Head of caudate nucleus (tissue), 42 donors: ENCODE measurements at regions not wholly inside any gene's neighbourhood (a gene's known extent, or its start where the extent isn't known, plus 50 kb on each side); places are given as distances from the start of the nearest gene placed in this dataset.
"Not testable (repeated sequence)": the region's sequence is repeated elsewhere in the genome, so short reads cannot be mapped to it uniquely, and the experiment has no call there.

Source experiments
- DNase-seq, 42 donors: peaks; one replicate each; pipeline versions ENCODE4 v3.0.0 to v3.0.0-alpha.2; 2020 to 2021; ENCODE audit warnings: mixed read lengths in 7 of 42
- intact Hi-C: fragments of 100-400 bp; cut with DNase I; formaldehyde crosslinking; loops from one replicate; pipeline ENCODE4 v1.15.0; 2022

- intact Hi-C loops, result no loop called here
- DNase-seq, result no peak
Measured at GRCh38 chr1:157213836-157214235, 75.6 kb upstream of the ETV3 start.

GRCh38 chr1:157209514-157209913, 71.3 kb upstream of the ETV3 start:
- intact Hi-C loops, result no loop called here
- DNase-seq, result peak in 3 of 42 donors; percentile 13 to 38 (median 17)

GRCh38 chr1:157205982-157206381, 67.8 kb upstream of the ETV3 start:
- DNase-seq, intact Hi-C loops: not testable (repeated sequence)

- DNase-seq, result no peak
- intact Hi-C loops, result no loop called here
Measured at GRCh38 chr1:157203166-157203565, 65.0 kb upstream of the ETV3 start.

GRCh38 chr1:157202331-157202730, 64.1 kb upstream of the ETV3 start:
- intact Hi-C loops, result no loop called here
- no peak for DNase-seq

- intact Hi-C loops, result no loop called here
- DNase-seq, result no peak
Measured at GRCh38 chr1:157201767-157202166, 63.6 kb upstream of the ETV3 start.

- intact Hi-C loops, result no loop called here
- DNase-seq, result peak in 1 of 42 donors; percentile 24
Measured at GRCh38 chr1:157200451-157200850, 62.3 kb upstream of the ETV3 start.

GRCh38 chr1:157199421-157199755, 61.2 kb upstream of the ETV3 start:
- peak in 1 of 42 donors; percentile 33 for DNase-seq
- intact Hi-C loops, result loop anchor here (10.0 kb wide), 1 partner anchor 295 kb away; no protein-coding TSS in a partner anchor

- DNase-seq, result peak in 2 of 42 donors; percentile 24 to 25
- intact Hi-C loops, result loop anchor here (10.0 kb wide), 1 partner anchor 296 kb away; no protein-coding TSS in a partner anchor
Measured at GRCh38 chr1:157198619-157199420, 60.6 kb upstream of the ETV3 start.

GRCh38 chr1:157197906-157198435, 59.8 kb upstream of the ETV3 start:
- peak in 3 of 42 donors; percentile 16 to 24 (median 20) for DNase-seq
- intact Hi-C loops, result loop anchor here (10.0 kb wide), 1 partner anchor 297 kb away; no protein-coding TSS in a partner anchor

- peak in 1 of 42 donors; percentile 25 for DNase-seq
- intact Hi-C loops, result loop anchor here (10.0 kb wide), 1 partner anchor 298 kb away; no protein-coding TSS in a partner anchor
Measured at GRCh38 chr1:157196670-157197456, 58.7 kb upstream of the ETV3 start.

GRCh38 chr1:157196245-157196543, 58.0 kb upstream of the ETV3 start:
- intact Hi-C loops, result loop anchor here (10.0 kb wide), 1 partner anchor 299 kb away; no protein-coding TSS in a partner anchor
- peak in 2 of 42 donors; percentile 7 to 16 for DNase-seq

- intact Hi-C loops, result loop anchor here (10.0 kb wide), 1 partner anchor 299 kb away; no protein-coding TSS in a partner anchor
- DNase-seq, result peak in 3 of 42 donors; percentile 8 to 16 (median 12)
Measured at GRCh38 chr1:157195521-157196244, 57.5 kb upstream of the ETV3 start.

- intact Hi-C loops, result loop anchor here (10.0 kb wide), 1 partner anchor 300 kb away; no protein-coding TSS in a partner anchor
- DNase-seq, result peak in 3 of 42 donors; percentile 22 to 27 (median 22)
Measured at GRCh38 chr1:157194731-157195520, 56.7 kb upstream of the ETV3 start.

- intact Hi-C loops, result loop anchor here (10.0 kb wide), 1 partner anchor 301 kb away; no protein-coding TSS in a partner anchor
- DNase-seq, result peak; percentile 22 to 86 (median 70)
Measured at GRCh38 chr1:157193702-157194391, 55.7 kb upstream of the ETV3 start.

GRCh38 chr1:157193219-157193618, 55.0 kb upstream of the ETV3 start:
- peak in 2 of 42 donors; percentile 3 to 18 for DNase-seq
- intact Hi-C loops, result loop anchor here (10.0 kb wide), 1 partner anchor 302 kb away; no protein-coding TSS in a partner anchor
